NCI-H345 (cell line): ENCODE measurements at regions not wholly inside any gene's neighbourhood (a gene's known extent, or its start where the extent isn't known, plus 50 kb on each side); places are given as distances from the start of the nearest gene placed in this dataset.
"Not testable (repeated sequence)": the region's sequence is repeated elsewhere in the genome, so short reads cannot be mapped to it uniquely, and the experiment has no call there.

Experiments used
- DNase-seq: peaks from one replicate; lab custom pipeline; 2025; lab: John Stamatoyannopoulos, UW

GRCh38 chr21:30104241-30104640 is 62.4 kb downstream of the CLDN17 start:
- no peak for DNase-seq

- no peak for DNase-seq
Observed at GRCh38 chr21:30102871-30103270, 63.7 kb downstream of the CLDN17 start.

GRCh38 chr21:30101967-30102366 is 64.6 kb downstream of the CLDN17 start:
- DNase-seq, result no peak

DNA sequence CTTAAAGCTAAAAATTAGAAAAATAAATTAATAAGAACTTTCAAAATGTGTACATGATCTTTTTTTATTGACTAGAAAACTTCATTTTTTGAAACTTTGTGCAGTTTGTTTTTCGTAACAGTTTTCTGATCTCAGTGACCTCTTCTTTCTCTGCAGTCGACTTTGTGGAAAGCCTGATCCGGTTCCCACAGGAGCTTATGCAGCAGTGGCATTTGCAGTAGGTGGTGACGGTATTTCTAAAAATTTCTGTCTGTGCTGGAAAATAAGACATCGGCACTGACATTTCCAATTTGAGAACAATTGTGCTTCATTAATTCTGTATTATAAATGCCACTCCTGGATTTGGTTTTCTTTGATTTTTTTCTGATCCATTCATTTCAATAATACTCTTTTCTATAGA is 68.8 kb downstream of the CLDN17 start:
- DNase-seq, result no peak

- DNase-seq, result no peak
Observed at GRCh38 chr21:30083225-30083945, 83.2 kb downstream of the CLDN17 start.

DNA sequence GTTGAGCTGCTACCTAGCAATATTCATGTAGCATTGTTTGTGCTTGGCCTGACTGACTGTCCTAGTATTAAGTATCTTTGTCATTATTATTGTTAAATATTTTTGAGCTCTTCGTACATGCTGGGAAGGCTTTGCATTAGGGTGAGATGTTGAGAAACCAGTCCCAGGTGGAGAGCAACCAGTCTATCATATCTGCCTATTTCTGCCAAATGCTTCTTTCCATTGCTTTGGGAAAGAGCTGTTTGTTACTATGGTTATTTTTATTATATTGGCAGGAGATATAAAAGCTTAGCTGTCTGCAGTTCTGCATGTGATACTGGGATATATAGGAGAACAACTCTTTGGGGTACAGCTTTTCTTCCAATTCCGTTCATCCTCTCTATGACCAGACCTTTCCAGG is 85.1 kb downstream of the CLDN17 start:
- no peak for DNase-seq

GRCh38 chr21:30072496-30072895 is 94.1 kb downstream of the CLDN17 start:
- no peak for DNase-seq

DNA sequence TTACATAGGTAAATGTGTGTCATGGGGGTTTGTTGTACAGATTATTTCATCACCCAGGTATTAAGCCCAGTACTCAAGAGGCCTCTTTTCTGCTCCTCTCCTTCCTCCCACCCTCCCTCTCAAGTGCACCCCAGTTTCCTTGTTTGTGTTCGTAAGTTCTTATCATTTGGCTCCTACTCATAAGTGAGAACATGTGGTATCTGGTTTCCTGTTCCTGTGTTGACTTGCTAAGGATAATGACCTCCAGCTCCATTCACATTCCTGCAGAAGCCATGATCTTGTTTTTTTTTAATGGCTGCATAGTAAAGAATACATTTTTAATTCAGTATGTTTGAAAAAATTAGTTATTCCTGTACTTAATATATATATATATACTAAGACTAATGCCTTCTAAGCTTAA is 107.7 kb downstream of the CLDN17 start:
- DNase-seq, result no peak

GRCh38 chr21:30057108-30057507 is 109.5 kb downstream of the CLDN17 start:
- no peak for DNase-seq

- no peak for DNase-seq
Observed at GRCh38 chr21:30048570-30048969, 108.8 kb upstream of the GRIK1 start.

DNA sequence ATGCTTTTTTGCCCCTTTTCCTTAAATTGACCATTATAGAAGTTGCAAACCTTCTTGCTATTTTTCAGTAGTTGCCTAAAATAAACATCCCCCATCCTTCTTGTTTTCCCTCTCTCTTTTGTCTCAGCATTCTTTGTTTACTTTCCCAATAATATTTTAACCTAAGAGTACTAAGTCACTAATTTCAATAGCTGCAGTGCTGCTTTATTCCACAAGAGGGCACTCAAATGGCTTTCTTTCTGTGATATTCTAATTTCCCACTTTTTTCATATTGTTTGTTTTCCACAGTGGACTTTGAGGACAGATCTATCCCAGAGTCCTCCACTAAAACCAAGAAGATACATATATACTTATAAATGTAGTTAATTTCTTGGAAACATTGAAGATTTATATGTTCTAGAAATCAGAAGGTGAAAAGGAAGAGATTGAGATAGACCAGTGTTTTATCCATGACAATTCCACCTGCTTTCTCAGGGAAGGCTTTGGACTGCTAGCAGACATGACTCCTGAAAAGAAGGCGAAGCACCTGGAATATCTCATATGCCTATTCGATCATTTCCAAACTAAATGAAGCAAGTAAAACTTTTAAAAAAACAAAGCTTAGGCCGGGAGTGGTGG is 104.8 kb upstream of the GRIK1 start:
- peak; percentile 10 for DNase-seq

DNA sequence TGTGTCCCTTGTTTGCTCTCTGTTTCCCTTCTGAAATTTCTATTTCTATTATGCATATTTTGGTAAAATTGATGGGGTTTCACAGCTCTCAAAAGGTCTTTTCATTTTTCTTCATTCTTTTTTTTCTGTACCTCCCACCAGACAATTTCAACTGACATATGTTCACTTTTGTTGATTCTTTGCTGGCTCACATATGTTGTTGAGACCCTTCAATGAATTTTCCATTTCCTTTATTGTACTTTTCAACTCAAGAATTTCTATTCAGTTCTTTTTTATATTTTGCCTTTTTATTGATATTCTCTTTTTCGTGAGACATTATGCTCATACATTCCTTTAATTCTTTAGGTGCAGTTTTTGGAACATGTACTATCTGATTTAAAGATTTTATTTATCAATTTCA is 102.6 kb upstream of the GRIK1 start:
- DNase-seq, result no peak

- DNase-seq, result no peak
Observed at GRCh38 chr21:30033441-30033840, 93.6 kb upstream of the GRIK1 start.

GRCh38 chr21:30030416-30030815 is 90.6 kb upstream of the GRIK1 start:
- DNase-seq, result no peak

DNA sequence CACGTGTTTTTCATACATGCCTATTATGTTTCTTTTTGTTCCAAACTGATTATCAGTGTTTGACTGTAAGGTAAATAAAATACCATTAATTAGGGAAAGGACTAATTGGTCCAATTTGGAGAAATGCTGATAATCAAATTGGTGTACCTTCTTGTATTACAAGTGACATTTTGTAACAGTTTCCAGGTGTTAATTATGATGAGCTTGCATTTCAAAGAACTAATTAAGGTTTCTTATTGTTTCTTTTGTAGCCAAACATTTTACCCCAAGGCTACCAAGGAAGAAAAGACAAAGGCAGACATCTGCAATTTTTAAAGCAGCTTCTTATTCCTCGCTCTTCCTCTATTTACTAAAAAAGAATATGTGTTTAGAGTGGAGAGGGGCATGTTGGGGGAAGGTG is 88.7 kb upstream of the GRIK1 start:
- no peak for DNase-seq

- DNase-seq, result no peak
Observed at GRCh38 chr21:30027986-30028385, 88.2 kb upstream of the GRIK1 start.

- not testable (repeated sequence) for DNase-seq
Observed at GRCh38 chr21:30023056-30023455, 83.3 kb upstream of the GRIK1 start.

DNA sequence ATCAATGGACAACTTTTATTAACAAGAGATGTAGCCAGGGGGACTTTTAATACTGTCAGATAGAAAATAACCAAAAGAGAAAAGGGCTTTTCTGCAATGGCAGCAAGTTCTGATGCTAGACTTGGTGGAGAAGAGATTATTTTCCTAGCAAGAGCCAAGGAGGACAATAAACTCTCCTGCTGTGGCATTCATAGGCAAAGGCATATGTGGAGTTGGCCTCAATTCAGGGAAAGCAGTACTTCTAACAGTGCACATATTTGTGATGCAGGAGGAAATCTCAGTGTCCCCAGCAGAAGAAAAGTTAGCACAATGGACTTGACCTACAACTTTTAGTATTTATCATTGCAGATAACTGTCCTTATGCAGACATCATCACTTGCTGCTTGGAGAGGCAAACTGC is 75.1 kb upstream of the GRIK1 start:
- no peak for DNase-seq

DNA sequence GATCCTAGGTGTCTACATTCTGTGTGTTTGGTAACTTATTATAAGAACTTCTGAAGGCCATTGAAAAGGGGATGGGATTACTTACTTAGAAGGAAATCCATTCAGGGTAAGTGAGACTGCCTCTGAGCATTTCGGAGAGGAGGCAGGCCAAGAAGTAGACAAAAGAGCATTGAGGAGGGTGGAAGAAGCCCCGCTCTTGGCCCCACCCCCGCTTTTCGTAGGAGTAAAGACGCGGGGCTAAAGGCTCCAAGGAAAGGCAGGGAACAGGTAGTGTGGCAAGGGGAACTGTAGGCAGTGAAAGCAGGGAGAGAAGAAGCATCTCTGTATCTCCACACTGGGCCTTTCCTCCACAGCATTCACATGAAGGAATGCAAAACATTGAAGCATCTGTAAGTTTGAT is 51.8 kb upstream of the GRIK1 start:
- no peak for DNase-seq

DNA sequence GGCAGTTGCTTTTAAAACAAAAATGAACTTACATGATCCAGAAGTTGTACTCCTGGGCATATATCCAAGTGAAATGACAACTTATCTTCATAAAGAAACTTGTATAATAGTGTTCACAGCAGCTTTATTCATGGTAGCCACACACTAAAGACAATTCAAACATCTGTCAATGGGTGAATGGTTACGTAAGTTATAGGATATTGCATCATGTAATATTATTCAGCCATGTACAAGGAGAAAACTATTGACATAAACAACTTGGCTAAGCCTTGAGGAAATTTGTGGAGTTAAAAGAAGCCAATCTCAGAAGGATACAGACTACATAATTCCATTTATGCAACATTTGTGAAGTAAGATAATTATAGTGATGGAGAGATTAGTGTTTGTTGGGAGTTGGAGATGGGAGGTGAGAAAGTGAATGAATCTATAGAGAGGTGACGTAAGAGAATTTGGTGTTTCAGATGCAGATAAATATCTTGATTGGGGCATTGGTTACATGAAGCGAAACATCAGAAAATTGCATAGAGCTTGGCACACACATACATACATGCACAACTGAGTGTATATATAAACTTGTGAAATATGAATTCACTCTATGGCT is 49.9 kb upstream of the GRIK1 start:
- no peak for DNase-seq
